K562 (cell line): ENCODE measurements at regions not wholly inside any gene's neighbourhood (a gene's known extent, or its start where the extent isn't known, plus 50 kb on each side); places are given as distances from the start of the nearest gene placed in this dataset.

Experiments used
- ETV6 ChIP-seq, 3 experiments: fragments of 150-350 bp in 1 of 3; sonication (generic) in 1 of 3; formaldehyde crosslinking in 1 of 3; IDR thresholded peaks; 2 replicates each; pipeline versions ENCODE4 v1.6.1 to v1.8.0; 2014 to 2022; ENCODE audit warnings: borderline replicate concordance in 2 of 3, low read depth in 2 of 3, antibody characterized with exemption in 1 of 3, low read length in 1 of 3, mild to moderate bottlenecking in 1 of 3, missing genetic modification reagents in 1 of 3
- EZH2 ChIP-seq: IDR thresholded peaks from 2 replicates; pipeline ENCODE4 v1.6.1; 2012; ENCODE audit warnings: low read depth, mild to moderate bottlenecking, inconsistent platforms, low read length, borderline replicate concordance
- FOXA1 ChIP-seq: fragments of 450-650 bp; IDR thresholded peaks from 2 replicates; pipeline ENCODE4 v1.6.1; 2016; ENCODE audit warnings: mild to moderate bottlenecking, borderline replicate concordance
- JUND ChIP-seq, 2 experiments: IDR thresholded peaks; 2 replicates in 1 of 2; 3 replicates in 1 of 2; pipeline ENCODE4 v1.6.1; 2011; ENCODE audit warnings: borderline replicate concordance in 2 of 2, low read depth in 2 of 2, low read length in 2 of 2, improper control_type of control experiment in 1 of 2, missing biosample characterization in 1 of 2, missing genetic modification characterization in 1 of 2, missing genetic modification reagents in 1 of 2
- NCOA4 ChIP-seq: fragments of 450-650 bp; IDR thresholded peaks from 2 replicates; pipeline ENCODE4 v1.6.1; 2018; ENCODE audit warnings: mild to moderate bottlenecking; ENCODE audit not compliant: partially characterized antibody
- NFYB ChIP-seq: IDR thresholded peaks from 2 replicates; pipeline ENCODE4 v1.6.1; 2011; ENCODE audit warnings: mild to moderate bottlenecking, moderate library complexity; ENCODE audit not compliant: insufficient read length; ENCODE audit errors: extremely low read depth
- POLR2A ChIP-seq: fragments of 450-650 bp; conservative IDR thresholded peaks from 2 replicates; pipeline ENCODE4 v1.6.1; 2016
- POLR2AphosphoS5 ChIP-seq: IDR thresholded peaks from 2 replicates; pipeline ENCODE4 v1.6.1; 2011; ENCODE audit warnings: mild to moderate bottlenecking, low read depth, low read length, moderate library complexity; ENCODE audit not compliant: control insufficient read depth, insufficient read depth
- POLR3A ChIP-seq: IDR thresholded peaks from 2 replicates; pipeline ENCODE4 v1.6.1; 2011; ENCODE audit warnings: borderline replicate concordance, mild to moderate bottlenecking, moderate library complexity; ENCODE audit not compliant: insufficient read length, insufficient read depth; ENCODE audit errors: extremely low read depth
- SAFB2 ChIP-seq: fragments of 200-400 bp; formaldehyde crosslinking; IDR thresholded peaks from 2 replicates; pipeline ENCODE4 v1.6.1; 2018; ENCODE audit warnings: borderline replicate concordance, low read length, low read depth, moderate library complexity; ENCODE audit not compliant: severe bottlenecking
- SAP30 ChIP-seq: fragments of 200-600 bp; sonication (generic); IDR thresholded peaks from 2 replicates; pipeline ENCODE4 v1.6.1; 2012; ENCODE audit warnings: borderline replicate concordance, low read depth, mild to moderate bottlenecking, moderate library complexity, low read length, control low read depth, inconsistent platforms; ENCODE audit not compliant: insufficient read depth, poor library complexity, severe bottlenecking
- XRCC4 ChIP-seq: IDR thresholded peaks from one replicate; pipeline ENCODE4 v1.6.1; 2011; ENCODE audit not compliant: insufficient read depth, insufficient read length; ENCODE audit errors: extremely low read depth
- ZNF274 ChIP-seq: IDR thresholded peaks from 2 replicates; pipeline ENCODE4 v1.6.1; 2011; ENCODE audit warnings: low read depth, mild to moderate bottlenecking, low read length, moderate library complexity, borderline replicate concordance
- TF ChIP-seq, protein P1 (sequence below), 3 experiments: IDR thresholded peaks in 2 of 3; conservative IDR thresholded peaks in 1 of 3; 2 replicates each; pipeline ENCODE4 v1.5.1; 2011 to 2012; ENCODE audit warnings: low read length in 3 of 3, mild to moderate bottlenecking in 3 of 3, control low read depth in 2 of 3, improper control_type of control experiment in 1 of 3, inconsistent platforms in 1 of 3, low read depth in 1 of 3, mixed read lengths in 1 of 3, moderate library complexity in 1 of 3; ENCODE audit not compliant: insufficient read depth in 2 of 3

DNA sequence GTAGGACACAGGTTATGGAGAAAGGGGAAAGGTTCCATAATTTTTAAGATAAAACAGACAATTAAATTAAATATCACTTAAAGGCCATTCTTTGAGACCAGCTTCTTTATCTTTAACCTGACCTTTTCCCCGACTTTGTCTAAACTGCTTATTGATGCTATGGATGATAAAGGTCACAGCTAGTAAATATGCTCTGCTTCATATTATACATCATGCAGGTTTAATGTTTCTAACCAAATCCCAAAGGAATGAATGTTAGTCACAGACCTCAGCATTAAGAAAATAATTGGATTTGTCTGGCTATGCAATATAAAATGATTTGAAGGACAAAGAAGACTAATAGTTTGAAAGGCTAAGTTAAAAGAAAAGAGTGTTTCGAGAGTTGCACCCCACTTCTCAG is 147.6 kb downstream of the ST8SIA4 start:
- TF ChIP-seq, protein P1, sequence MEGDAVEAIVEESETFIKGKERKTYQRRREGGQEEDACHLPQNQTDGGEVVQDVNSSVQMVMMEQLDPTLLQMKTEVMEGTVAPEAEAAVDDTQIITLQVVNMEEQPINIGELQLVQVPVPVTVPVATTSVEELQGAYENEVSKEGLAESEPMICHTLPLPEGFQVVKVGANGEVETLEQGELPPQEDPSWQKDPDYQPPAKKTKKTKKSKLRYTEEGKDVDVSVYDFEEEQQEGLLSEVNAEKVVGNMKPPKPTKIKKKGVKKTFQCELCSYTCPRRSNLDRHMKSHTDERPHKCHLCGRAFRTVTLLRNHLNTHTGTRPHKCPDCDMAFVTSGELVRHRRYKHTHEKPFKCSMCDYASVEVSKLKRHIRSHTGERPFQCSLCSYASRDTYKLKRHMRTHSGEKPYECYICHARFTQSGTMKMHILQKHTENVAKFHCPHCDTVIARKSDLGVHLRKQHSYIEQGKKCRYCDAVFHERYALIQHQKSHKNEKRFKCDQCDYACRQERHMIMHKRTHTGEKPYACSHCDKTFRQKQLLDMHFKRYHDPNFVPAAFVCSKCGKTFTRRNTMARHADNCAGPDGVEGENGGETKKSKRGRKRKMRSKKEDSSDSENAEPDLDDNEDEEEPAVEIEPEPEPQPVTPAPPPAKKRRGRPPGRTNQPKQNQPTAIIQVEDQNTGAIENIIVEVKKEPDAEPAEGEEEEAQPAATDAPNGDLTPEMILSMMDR (IDR thresholded peaks at IDR 0.05 in 2 of 3, conservative IDR thresholded peaks at IDR 0.05 in 1 of 3; ENCODE audit: insufficient read depth in 2 of 3, low read depth in 1 of 3, low read length in 3 of 3): no peak
- TF ChIP-seq ETV6 (IDR thresholded peaks at IDR 0.05; ENCODE audit: borderline replicate concordance in 1 of 2, low read depth in 2 of 2, low read length in 1 of 2): no peak
- TF ChIP-seq ETV6 (CRISPR knock-in tag; IDR thresholded peaks at IDR 0.05; ENCODE audit: borderline replicate concordance): no peak
- no peak for TF ChIP-seq POLR2A
- no peak for TF ChIP-seq EZH2
- no peak for TF ChIP-seq SAP30
- no peak for TF ChIP-seq ZNF274
- no peak for TF ChIP-seq NCOA4
- no peak for TF ChIP-seq POLR3A
- no peak for TF ChIP-seq FOXA1
- TF ChIP-seq NFYB: no peak
- TF ChIP-seq SAFB2: no peak
- no peak for TF ChIP-seq POLR2AphosphoS5
- TF ChIP-seq XRCC4: no peak
- no peak for TF ChIP-seq JUND (IDR thresholded peaks at IDR 0.05; ENCODE audit: borderline replicate concordance, low read depth, low read length)
- TF ChIP-seq JUND (tag; IDR thresholded peaks at IDR 0.05; ENCODE audit: borderline replicate concordance, low read depth, low read length): no peak
